ENCODE measurements at regions not wholly inside any gene's neighbourhood (a gene's known extent, or its start where the extent isn't known, plus 50 kb on each side); places are given as distances from the start of the nearest gene placed in this dataset.
A peak's percentile ranks its signal among the peaks of the same experiment; 100 is the strongest.

GRCh38 chr7:131236318-131236672 is 91.4 kb upstream of the MKLN1 start:
- Histone ChIP-seq H3K27me3 (ENCODE audit: control insufficient read depth in 2 of 2, insufficient read depth in 2 of 2, low read length in 2 of 2) (no peaks in the 10 kb centered on the region), H4K20me1 (replicated peaks; ENCODE audit: control insufficient read depth, extremely low read depth, insufficient read depth, low read length) (no peaks in the 10 kb centered on the region), H3K9me3 (replicated peaks; ENCODE audit: control insufficient read depth, insufficient read depth, low read length) (no peaks in the 10 kb centered on the region), H3K9ac (replicated peaks; ENCODE audit: extremely low read depth, insufficient read depth, low read length) (peak overlapping the region; percentile 64), H3K4me1 (ENCODE audit: control insufficient read depth, extremely low read depth, insufficient read depth, low read length) (peaks cover 33% of the 10 kb centered on the region), H3K36me3 (ENCODE audit: control insufficient read depth in 2 of 2, extremely low read depth in 1 of 2, insufficient read depth in 2 of 2, low read length in 2 of 2) (no peaks in the 10 kb centered on the region), H3K27ac (ENCODE audit: insufficient read depth, low read depth, low read length) (peak overlapping the region; percentile 95), H3K9me1 (replicated peaks; ENCODE audit: control insufficient read depth, extremely low read depth, insufficient read depth, low read length) (no peaks in the 10 kb centered on the region), H3K4me3 (replicated peaks in 1 of 3; ENCODE audit: insufficient read depth in 1 of 3, low read depth in 1 of 3, low read length in 3 of 3) (no peak overlapping the region), H2AFZ (ENCODE audit: low read depth, low read length) (no peak overlapping the region), H3K79me2 (ENCODE audit: control insufficient read depth, insufficient read depth, low read length) (no peaks in the 10 kb centered on the region), H3K4me2 (ENCODE audit: insufficient read depth, low read length) (peak overlapping the region; percentile 74)
- FAIRE-seq, result no peak
- BruUV-seq (replicated peaks), result no TSS peak
- no peak for DNase-seq (ENCODE audit: low read depth, low spot score)
- ChIA-PET CTCF (interaction anchor here (0.7 to 1.1 kb wide), 3 partner anchors 13 to 130 kb away, joined by 3 to 4 read pairs (median 3); no protein-coding TSS in a partner anchor), POLR2A (interaction anchor here (0.6 to 1.7 kb wide), 3 partner anchors 8 to 126 kb away, joined by 3 to 7 read pairs (median 3); no protein-coding TSS in a partner anchor)
- intact Hi-C loops (cut with micrococcal nuclease) (no loop called here), dilution Hi-C loops (cut with MboI; ENCODE audit: extremely low pct_ligation_motif_present, low sequenced_read_pairs) (no loop called here)
- no peak for TF ChIP-seq CTCF (IDR thresholded peaks at IDR 0.05; ENCODE audit: extremely low read depth in 1 of 2, insufficient read depth in 1 of 2, low read depth in 1 of 2, low read length in 2 of 2)
- TF ChIP-seq JUN (IDR thresholded peaks at IDR 0.05; ENCODE audit: borderline replicate concordance, insufficient read depth, insufficient read length, low read depth), result no peak
- TF ChIP-seq GATA2 (IDR thresholded peaks at IDR 0.05; ENCODE audit: insufficient read depth, insufficient read length, low read depth, low read length), result no peak
- TF ChIP-seq POLR2AphosphoS5 (IDR thresholded peaks at IDR 0.05; ENCODE audit: insufficient read depth, low read depth, low read length), result no peak
- TF ChIP-seq MYC (IDR thresholded peaks at IDR 0.05; ENCODE audit: low read depth, low read length), result no peak
- TF ChIP-seq POLR2A (IDR thresholded peaks at IDR 0.05; ENCODE audit: low read depth, low read length), result no peak
- no peak for TF ChIP-seq FOS (IDR thresholded peaks at IDR 0.05; ENCODE audit: borderline replicate concordance, insufficient read depth, low read length)
- TF ChIP-seq MAX (IDR thresholded peaks at IDR 0.05; ENCODE audit: insufficient read depth, insufficient read length), result no peak
- TF ChIP-seq EZH2 (IDR thresholded peaks at IDR 0.05; ENCODE audit: borderline replicate concordance, low read depth, low read length, severe bottlenecking), result no peak
